ENCODE measurements at regions not wholly inside any gene's neighbourhood (a gene's known extent, or its start where the extent isn't known, plus 50 kb on each side); places are given as distances from the start of the nearest gene placed in this dataset.
A peak's percentile ranks its signal among the peaks of the same experiment; 100 is the strongest.

DNA sequence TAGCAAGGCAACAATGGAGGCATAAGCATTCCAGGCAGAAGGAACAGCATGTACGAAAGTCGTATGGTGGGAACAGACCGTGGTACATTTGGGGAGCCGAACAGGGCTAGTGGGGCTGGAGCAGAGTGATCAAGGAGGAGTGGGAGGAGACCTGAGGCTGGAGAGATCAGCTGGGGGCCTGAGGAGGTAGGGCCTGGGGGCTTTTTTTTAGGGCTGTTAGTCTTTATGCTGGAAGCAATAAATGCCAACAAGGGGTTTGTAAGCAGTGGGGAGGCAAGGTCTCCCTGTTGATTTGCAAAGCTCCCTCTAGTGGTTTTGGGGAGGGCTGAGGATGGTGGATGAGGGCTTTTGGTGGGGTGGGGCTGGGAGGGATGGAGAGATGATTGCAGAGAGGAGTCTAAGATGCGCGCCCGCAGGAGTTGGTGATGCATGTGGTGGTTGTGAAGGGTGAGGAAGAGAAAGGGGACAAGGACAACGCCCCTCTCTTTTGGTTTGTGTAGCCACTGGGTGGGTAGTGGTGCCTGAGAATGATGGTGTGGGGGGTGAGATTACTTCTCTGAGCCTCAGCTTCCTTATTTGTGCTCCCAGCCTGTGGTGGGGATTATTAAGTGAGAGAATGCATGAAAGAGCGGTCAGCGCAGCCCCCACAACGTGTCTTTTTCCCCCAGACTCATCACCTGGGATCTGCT is 74.1 kb upstream of the TOX2 start:
- H3K4me3 ChIP-seq: no peak overlapping the region
- no peak overlapping the region for H3K27ac ChIP-seq
- no peaks in the 10 kb centered on the region for H3K9me3 ChIP-seq
- DNase-seq (ENCODE audit: low spot score): peak; percentile 7
- H3K4me1 ChIP-seq: no peaks in the 10 kb centered on the region
- TF ChIP-seq, protein P1, sequence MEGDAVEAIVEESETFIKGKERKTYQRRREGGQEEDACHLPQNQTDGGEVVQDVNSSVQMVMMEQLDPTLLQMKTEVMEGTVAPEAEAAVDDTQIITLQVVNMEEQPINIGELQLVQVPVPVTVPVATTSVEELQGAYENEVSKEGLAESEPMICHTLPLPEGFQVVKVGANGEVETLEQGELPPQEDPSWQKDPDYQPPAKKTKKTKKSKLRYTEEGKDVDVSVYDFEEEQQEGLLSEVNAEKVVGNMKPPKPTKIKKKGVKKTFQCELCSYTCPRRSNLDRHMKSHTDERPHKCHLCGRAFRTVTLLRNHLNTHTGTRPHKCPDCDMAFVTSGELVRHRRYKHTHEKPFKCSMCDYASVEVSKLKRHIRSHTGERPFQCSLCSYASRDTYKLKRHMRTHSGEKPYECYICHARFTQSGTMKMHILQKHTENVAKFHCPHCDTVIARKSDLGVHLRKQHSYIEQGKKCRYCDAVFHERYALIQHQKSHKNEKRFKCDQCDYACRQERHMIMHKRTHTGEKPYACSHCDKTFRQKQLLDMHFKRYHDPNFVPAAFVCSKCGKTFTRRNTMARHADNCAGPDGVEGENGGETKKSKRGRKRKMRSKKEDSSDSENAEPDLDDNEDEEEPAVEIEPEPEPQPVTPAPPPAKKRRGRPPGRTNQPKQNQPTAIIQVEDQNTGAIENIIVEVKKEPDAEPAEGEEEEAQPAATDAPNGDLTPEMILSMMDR (IDR thresholded peaks at IDR 0.05): peak in 1 of 2 donors; percentile 36
- no peaks in the 10 kb centered on the region for H3K27me3 ChIP-seq
- H3K36me3 ChIP-seq: no peaks in the 10 kb centered on the region

DNA sequence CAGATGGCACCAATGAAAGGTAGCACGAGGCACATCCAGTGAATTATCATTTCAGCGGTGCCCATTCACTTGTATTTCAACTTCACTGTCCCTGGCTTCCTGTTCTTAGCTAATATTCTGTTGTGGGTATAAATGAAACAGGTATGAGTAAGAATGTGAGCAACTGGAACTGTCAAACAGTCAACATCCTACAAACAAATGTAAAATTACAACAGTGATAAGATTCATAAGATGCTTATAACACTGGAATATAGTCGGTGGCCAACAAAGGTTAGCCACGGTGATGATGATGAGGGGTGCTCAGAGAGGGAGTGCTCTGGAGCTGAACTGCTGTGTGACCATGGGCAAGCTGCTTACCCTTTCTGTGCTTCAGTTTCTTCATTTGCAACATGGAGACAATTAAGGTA is 74.9 kb upstream of the TOX2 start:
- Histone ChIP-seq H3K27ac (no peak overlapping the region), H3K27me3 (no peaks in the 10 kb centered on the region), H3K4me3 (no peak overlapping the region), H3K4me1 (no peaks in the 10 kb centered on the region), H3K36me3 (no peaks in the 10 kb centered on the region), H3K9me3 (no peaks in the 10 kb centered on the region)
- DNase-seq (ENCODE audit: low spot score): peak; percentile 2
- TF ChIP-seq, protein P1 (IDR thresholded peaks at IDR 0.05): no peak

DNA sequence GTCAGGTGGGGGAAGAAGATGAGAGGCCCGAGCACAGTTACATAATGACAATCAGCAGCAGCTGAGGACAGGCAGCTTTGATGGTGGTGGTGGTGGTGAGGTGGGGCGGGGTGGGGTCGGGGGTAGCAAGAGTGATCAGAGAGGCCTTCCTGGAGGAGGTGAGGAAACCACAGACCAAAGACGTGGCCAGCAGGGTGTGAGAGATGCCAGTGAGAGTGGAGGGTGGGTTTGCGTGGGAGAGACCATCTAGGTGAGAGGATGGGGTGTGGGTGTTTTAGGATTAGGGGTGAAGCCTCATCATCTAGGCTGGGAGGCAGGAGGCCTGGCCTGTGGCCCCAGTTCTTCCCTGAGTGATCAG is 76.0 kb upstream of the TOX2 start:
- no peaks in the 10 kb centered on the region for H3K9me3 ChIP-seq
- H3K4me3 ChIP-seq: no peak overlapping the region
- TF ChIP-seq, protein P1 (IDR thresholded peaks at IDR 0.05): no peak
- no peaks in the 10 kb centered on the region for H3K36me3 ChIP-seq
- H3K4me1 ChIP-seq: no peaks in the 10 kb centered on the region
- DNase-seq (ENCODE audit: low spot score): peak; percentile 44
- H3K27ac ChIP-seq: no peak overlapping the region
- H3K27me3 ChIP-seq: no peaks in the 10 kb centered on the region

DNA sequence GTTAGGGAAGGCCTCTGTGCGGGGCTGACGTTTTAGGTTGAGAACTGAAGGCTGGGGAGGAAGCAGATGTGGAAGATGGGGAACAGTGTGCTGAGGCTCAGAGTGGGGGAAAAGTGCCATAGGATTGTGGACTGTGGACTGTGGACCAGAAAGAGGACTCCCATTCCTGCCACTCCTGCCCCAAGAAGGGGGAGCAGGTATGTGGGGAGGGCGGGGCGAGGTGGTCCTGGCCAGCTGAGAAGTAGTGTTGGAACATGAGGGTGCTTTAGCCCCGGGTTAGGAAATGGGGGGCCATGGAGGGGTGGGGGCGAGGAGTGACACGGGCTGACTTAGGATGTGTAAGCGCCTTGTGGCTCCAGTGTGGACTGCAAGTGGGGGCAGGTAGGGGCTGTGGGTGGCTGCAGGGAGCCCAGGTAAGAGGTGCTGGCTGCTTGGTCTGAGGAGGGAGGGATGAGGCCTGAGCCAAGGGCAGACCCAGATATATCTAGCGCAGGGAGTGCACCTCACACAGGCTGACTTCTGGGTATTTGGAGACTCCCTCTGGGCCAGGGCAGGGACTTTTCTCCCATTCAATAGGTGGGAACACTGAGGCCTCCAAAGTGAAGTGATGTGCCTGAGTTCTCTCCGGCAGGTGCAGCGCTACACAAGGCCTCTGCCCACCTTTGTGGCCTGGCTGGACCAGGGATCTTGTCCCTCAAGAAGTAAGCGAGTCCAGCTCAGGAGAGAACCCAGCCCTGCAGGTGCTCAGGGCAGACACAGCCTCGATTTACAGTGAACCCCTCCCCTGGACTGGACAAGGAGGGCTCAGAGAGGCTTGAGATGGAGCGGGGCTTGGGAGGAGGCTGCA is 76.6 kb upstream of the TOX2 start:
- Histone ChIP-seq H3K4me3 (no peak overlapping the region), H3K27me3 (no peaks in the 10 kb centered on the region), H3K36me3 (no peaks in the 10 kb centered on the region), H3K4me1 (no peaks in the 10 kb centered on the region), H3K27ac (no peak overlapping the region), H3K9me3 (no peaks in the 10 kb centered on the region)
- TF ChIP-seq, protein P1 (IDR thresholded peaks at IDR 0.05): no peak
- DNase-seq (ENCODE audit: low spot score): peak; percentile 28

DNA sequence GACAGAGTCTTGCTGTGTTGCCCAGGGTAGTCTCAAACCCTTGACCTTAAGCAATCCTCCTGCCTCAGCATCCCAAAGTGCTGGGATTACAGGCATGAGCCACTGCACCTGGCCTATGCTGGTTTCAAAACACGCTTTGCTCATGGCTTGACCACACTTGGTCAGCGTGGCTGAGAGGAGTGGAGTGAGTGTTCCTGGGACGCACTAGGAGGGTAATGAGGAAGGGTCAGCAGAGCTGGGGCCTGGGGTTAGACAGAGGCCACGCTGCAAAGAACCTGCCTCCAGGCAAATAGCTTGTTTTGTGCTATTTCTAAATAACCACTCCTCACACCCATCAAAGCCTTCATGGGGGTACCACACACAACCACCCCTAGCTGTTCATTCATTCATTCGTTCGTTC is 77.9 kb upstream of the TOX2 start:
- H3K27me3 ChIP-seq: no peaks in the 10 kb centered on the region
- TF ChIP-seq, protein P1 (IDR thresholded peaks at IDR 0.05): no peak
- H3K4me3 ChIP-seq: no peak overlapping the region

More for the DNA sequence above, 77.9 kb upstream of the TOX2 start:
- Histone ChIP-seq H3K4me1 (no peaks in the 10 kb centered on the region), H3K36me3 (no peaks in the 10 kb centered on the region), H3K9me3 (no peaks in the 10 kb centered on the region), H3K27ac (no peak overlapping the region)
- peak; percentile 44 for DNase-seq (ENCODE audit: low spot score)
